ENCODE measurements at regions not wholly inside any gene's neighbourhood (a gene's known extent, or its start where the extent isn't known, plus 50 kb on each side); places are given as distances from the start of the nearest gene placed in this dataset.

DNA sequence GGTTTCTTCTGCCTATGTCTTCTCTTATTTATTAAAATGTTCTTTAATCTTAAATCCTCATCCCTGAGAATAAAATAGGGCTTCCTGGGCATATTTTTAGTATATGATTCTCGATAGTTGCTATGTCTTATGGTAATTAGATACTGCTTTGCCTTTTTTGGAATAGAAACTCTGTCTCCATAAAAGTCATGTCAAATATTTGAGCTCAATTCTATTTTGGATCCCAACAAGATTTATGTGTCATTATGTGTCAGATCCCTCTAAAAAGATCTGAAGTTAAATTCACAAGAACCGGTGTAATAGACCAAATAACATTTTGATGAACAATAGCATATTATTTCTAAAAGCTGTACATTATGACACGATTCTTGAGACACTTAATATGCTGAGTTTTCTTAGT lies 312.5 kb upstream of the PDE3A start:
- Histone ChIP-seq H3K9me1 (ENCODE audit: insufficient read depth, low read length) (no peaks in the 10 kb centered on the region), H2AFZ (replicated peaks; ENCODE audit: low read length, poor library complexity) (no peak overlapping the region), H4K5ac (ENCODE audit: low read depth, low read length) (no peak overlapping the region), H3K14ac (replicated peaks; ENCODE audit: low read depth, low read length) (no peak overlapping the region), H2BK5ac (ENCODE audit: low read depth, low read length, poor library complexity, severe bottlenecking) (no peak overlapping the region), H4K91ac (ENCODE audit: insufficient read depth, low read depth, low read length) (no peak overlapping the region), H3K27me3 (ENCODE audit: control insufficient read depth, insufficient read depth, low read length) (no peaks in the 10 kb centered on the region), H3K9me3 (ENCODE audit: control insufficient read depth, insufficient read depth, low read length) (no peaks in the 10 kb centered on the region), H3K79me1 (ENCODE audit: low read depth in 1 of 2, low read length in 2 of 2) (no peaks in the 10 kb centered on the region), H2AK9ac (replicated peaks; ENCODE audit: low read depth, low read length, poor library complexity) (no peak overlapping the region), H3K4ac (ENCODE audit: low read depth, low read length) (no peak overlapping the region), H3K56ac (ENCODE audit: extremely low read depth, insufficient read depth, low read length) (no peak overlapping the region), H2BK15ac (ENCODE audit: low read depth, low read length) (no peak overlapping the region), H3K9ac (ENCODE audit: low read depth, low read length) (no peak overlapping the region), H4K20me1 (ENCODE audit: insufficient read depth, low read length) (no peaks in the 10 kb centered on the region), H3K27ac (ENCODE audit: insufficient read depth, low read length) (no peak overlapping the region), H3K4me2 (ENCODE audit: low read depth, low read length) (no peak overlapping the region), H2BK20ac (ENCODE audit: low read depth, low read length) (no peak overlapping the region), H3K18ac (ENCODE audit: low read depth, low read length) (no peak overlapping the region), H2BK120ac (ENCODE audit: low read depth, low read length) (no peak overlapping the region), H3K36me3 (ENCODE audit: control insufficient read depth, insufficient read depth, low read length) (no peaks in the 10 kb centered on the region), H4K8ac (ENCODE audit: low read depth in 2 of 2, low read length in 2 of 2) (no peak overlapping the region), H3K4me1 (ENCODE audit: control insufficient read depth, insufficient read depth, low read length) (no peaks in the 10 kb centered on the region), H3K4me3 (ENCODE audit: insufficient read depth, low read depth, low read length) (no peak overlapping the region), H2AK5ac (ENCODE audit: low read depth, low read length) (no peak overlapping the region), H3K23ac (ENCODE audit: low read depth, low read length) (no peak overlapping the region)
- ChIA-PET CTCF (interaction anchor here (0.8 kb wide), 1 partner anchor 45 kb away, joined by 3 read pairs; no protein-coding TSS in a partner anchor), POLR2A (ENCODE audit: unreplicated experiment) (no interaction called here)
- intact Hi-C loops (cut with micrococcal nuclease) (no loop called here), in situ Hi-C loops (cut with MboI; ENCODE audit: low sequenced_read_pairs) (no loop called here), dilution Hi-C loops (cut with HindIII; ENCODE audit: low sequenced_read_pairs, unreplicated experiment) (no loop called here)
- BruUV-seq (replicated peaks), result no TSS peak
- TF ChIP-seq RAD21 (IDR thresholded peaks at IDR 0.05; ENCODE audit: low read length) (no peak), RFX5 (IDR thresholded peaks at IDR 0.05; ENCODE audit: low read depth, low read length) (no peak), SMC3 (IDR thresholded peaks at IDR 0.05; ENCODE audit: low read depth, low read length) (no peak), NFE2L2 (IDR thresholded peaks at IDR 0.05; ENCODE audit: low read depth, low read length) (no peak)
- TF ChIP-seq, protein P1, sequence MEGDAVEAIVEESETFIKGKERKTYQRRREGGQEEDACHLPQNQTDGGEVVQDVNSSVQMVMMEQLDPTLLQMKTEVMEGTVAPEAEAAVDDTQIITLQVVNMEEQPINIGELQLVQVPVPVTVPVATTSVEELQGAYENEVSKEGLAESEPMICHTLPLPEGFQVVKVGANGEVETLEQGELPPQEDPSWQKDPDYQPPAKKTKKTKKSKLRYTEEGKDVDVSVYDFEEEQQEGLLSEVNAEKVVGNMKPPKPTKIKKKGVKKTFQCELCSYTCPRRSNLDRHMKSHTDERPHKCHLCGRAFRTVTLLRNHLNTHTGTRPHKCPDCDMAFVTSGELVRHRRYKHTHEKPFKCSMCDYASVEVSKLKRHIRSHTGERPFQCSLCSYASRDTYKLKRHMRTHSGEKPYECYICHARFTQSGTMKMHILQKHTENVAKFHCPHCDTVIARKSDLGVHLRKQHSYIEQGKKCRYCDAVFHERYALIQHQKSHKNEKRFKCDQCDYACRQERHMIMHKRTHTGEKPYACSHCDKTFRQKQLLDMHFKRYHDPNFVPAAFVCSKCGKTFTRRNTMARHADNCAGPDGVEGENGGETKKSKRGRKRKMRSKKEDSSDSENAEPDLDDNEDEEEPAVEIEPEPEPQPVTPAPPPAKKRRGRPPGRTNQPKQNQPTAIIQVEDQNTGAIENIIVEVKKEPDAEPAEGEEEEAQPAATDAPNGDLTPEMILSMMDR (conservative IDR thresholded peaks at IDR 0.05; ENCODE audit: low read depth, low read length), result no peak
- ATAC-seq (ENCODE audit: low read depth) (no peak), DNase-seq (no peak)
- no CpG with 5 or more reads among the region's 3 CpGs for WGBS, 2 experiments (ENCODE audit: extremely low coverage in 2 of 2, insufficient read length in 1 of 2)
